HG02588 (cell line): ENCODE measurements at regions not wholly inside any gene's neighbourhood (a gene's known extent, or its start where the extent isn't known, plus 50 kb on each side); places are given as distances from the start of the nearest gene placed in this dataset.

Source experiments
- ATAC-seq: cut with Tn5 transposase; IDR thresholded peaks from one replicate; pipeline ENCODE4 v1.9.1; 2021; ENCODE audit warnings: mild to moderate bottlenecking, moderate library complexity; ENCODE audit not compliant: unreplicated experiment

- ATAC-seq = no peak
Measured at GRCh38 chr17:65446838-65447526, 114.5 kb downstream of the AXIN2 start.

- ATAC-seq = no peak
Measured at GRCh38 chr17:65446043-65446442, 115.4 kb downstream of the AXIN2 start.

GRCh38 chr17:65444049-65444448 lies 117.4 kb downstream of the AXIN2 start:
- no peak for ATAC-seq

- no peak for ATAC-seq
Measured at GRCh38 chr17:65442691-65443090, 118.8 kb downstream of the AXIN2 start.

GRCh38 chr17:65442250-65442649 lies 119.2 kb downstream of the AXIN2 start:
- ATAC-seq = no peak

GRCh38 chr17:65441053-65441605 lies 120.3 kb downstream of the AXIN2 start:
- no peak for ATAC-seq

GRCh38 chr17:65438708-65439294 lies 122.6 kb downstream of the AXIN2 start:
- ATAC-seq = no peak

GRCh38 chr17:65438173-65438572 lies 123.3 kb downstream of the AXIN2 start:
- no peak for ATAC-seq

- no peak for ATAC-seq
Measured at GRCh38 chr17:65436871-65437270, 124.6 kb downstream of the AXIN2 start.

- ATAC-seq = no peak
Measured at GRCh38 chr17:65434878-65435277, 126.6 kb downstream of the AXIN2 start.

GRCh38 chr17:65434251-65434650 lies 127.2 kb downstream of the AXIN2 start:
- ATAC-seq = no peak

- ATAC-seq = no peak
Measured at GRCh38 chr17:65433592-65433991, 127.9 kb downstream of the AXIN2 start.

GRCh38 chr17:65433157-65433556 lies 128.3 kb downstream of the AXIN2 start:
- ATAC-seq = no peak

GRCh38 chr17:65431116-65431515 lies 130.3 kb downstream of the AXIN2 start:
- ATAC-seq = no peak

GRCh38 chr17:65430209-65430833 lies 131.1 kb downstream of the AXIN2 start:
- no peak for ATAC-seq

- ATAC-seq = no peak
Measured at GRCh38 chr17:65423346-65424140, 137.9 kb downstream of the AXIN2 start.

GRCh38 chr17:65418622-65419021 lies 142.8 kb downstream of the AXIN2 start:
- no peak for ATAC-seq

GRCh38 chr17:65417406-65418221 lies 143.8 kb downstream of the AXIN2 start:
- ATAC-seq = no peak

- ATAC-seq = no peak
Measured at GRCh38 chr17:65415991-65416390, 145.5 kb downstream of the AXIN2 start.

- ATAC-seq = no peak
Measured at GRCh38 chr17:65413390-65413789, 148.1 kb downstream of the AXIN2 start.
